ENCODE measurements at regions not wholly inside any gene's neighbourhood (a gene's known extent, or its start where the extent isn't known, plus 50 kb on each side); places are given as distances from the start of the nearest gene placed in this dataset.

DNA sequence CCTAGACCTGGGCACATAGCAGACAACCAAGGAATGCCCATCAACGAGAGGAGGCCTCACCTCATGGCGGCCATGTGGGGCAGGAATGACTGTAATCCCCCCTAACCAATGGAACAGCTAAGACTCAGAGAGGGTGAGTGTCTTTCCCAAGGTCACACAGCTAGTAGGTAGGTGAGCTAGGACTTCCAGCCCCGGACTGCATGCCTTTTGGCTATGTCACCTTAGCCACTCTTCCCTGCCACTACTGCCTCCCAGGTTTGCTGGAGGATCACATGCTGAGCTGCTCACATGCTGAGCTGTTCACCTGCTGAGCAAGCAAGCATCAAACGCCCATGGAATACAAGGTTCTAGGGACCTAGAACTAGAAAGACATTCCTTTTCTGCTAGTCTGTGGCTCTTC, 188.5 kb upstream of the PMEPA1 start:
- Histone ChIP-seq H4K20me1 (ENCODE audit: control insufficient read depth, insufficient read depth) (no peaks in the 10 kb centered on the region), H3K4me3 (no peak overlapping the region), H3K36me3 (ENCODE audit: control insufficient read depth in 2 of 2, insufficient read depth in 2 of 2, low read length in 1 of 2) (no peaks in the 10 kb centered on the region), H2AFZ (ENCODE audit: control insufficient read depth, low read depth, low read length) (no peak overlapping the region), H3K9me3 (replicated peaks; ENCODE audit: control insufficient read depth, insufficient read depth, low read length) (no peaks in the 10 kb centered on the region), H3K9ac (ENCODE audit: control insufficient read depth, insufficient read depth, low read length) (no peak overlapping the region), H3K27ac (ENCODE audit: control insufficient read depth, insufficient read depth) (no peak overlapping the region), H3K27me3 (replicated peaks in 1 of 2; ENCODE audit: control insufficient read depth in 2 of 2, insufficient read depth in 2 of 2, low read length in 1 of 2) (peaks cover 0 to 3% of the 10 kb centered on the region in 2 experiments; a peak in 2 of 4 replicates), H3K79me2 (ENCODE audit: control insufficient read depth, insufficient read depth, low read length) (no peaks in the 10 kb centered on the region), H3K4me2 (ENCODE audit: control insufficient read depth, insufficient read depth) (no peak overlapping the region), H3K4me1 (ENCODE audit: control insufficient read depth, insufficient read depth, low read length) (no peaks in the 10 kb centered on the region)
- WGBS (ENCODE audit: insufficient coverage, insufficient replicate concordance, low lambda C conversion rate, missing lambda C conversion rate), result 1% methylated on average over 4 of the region's 4 CpGs
- BruUV-seq (replicated peaks), result no TSS peak
- intact Hi-C loops (cut with micrococcal nuclease; ENCODE audit: unreplicated experiment) (no loop called here), in situ Hi-C loops (cut with MboI) (no loop called here)
- SMC1A ChIA-PET (ENCODE audit: uncharacterized antibody, unreplicated experiment), result no interaction called here
- DNase-seq (ENCODE audit: low read depth, low spot score) (no peak), ATAC-seq (no peak), FAIRE-seq (no peak)
- CTCF ChIA-PET, result interaction anchor here (0.6 kb wide), 1 partner anchor 859 kb away, joined by 3 read pairs; no protein-coding TSS in a partner anchor
- RAD21 ChIA-PET (ENCODE audit: unreplicated experiment), result interaction anchor here (0.6 kb wide), 1 partner anchor 243 kb away, joined by 5 read pairs; no protein-coding TSS in a partner anchor
- POLR2A ChIA-PET, result no interaction called here
- TF ChIP-seq, protein P1, sequence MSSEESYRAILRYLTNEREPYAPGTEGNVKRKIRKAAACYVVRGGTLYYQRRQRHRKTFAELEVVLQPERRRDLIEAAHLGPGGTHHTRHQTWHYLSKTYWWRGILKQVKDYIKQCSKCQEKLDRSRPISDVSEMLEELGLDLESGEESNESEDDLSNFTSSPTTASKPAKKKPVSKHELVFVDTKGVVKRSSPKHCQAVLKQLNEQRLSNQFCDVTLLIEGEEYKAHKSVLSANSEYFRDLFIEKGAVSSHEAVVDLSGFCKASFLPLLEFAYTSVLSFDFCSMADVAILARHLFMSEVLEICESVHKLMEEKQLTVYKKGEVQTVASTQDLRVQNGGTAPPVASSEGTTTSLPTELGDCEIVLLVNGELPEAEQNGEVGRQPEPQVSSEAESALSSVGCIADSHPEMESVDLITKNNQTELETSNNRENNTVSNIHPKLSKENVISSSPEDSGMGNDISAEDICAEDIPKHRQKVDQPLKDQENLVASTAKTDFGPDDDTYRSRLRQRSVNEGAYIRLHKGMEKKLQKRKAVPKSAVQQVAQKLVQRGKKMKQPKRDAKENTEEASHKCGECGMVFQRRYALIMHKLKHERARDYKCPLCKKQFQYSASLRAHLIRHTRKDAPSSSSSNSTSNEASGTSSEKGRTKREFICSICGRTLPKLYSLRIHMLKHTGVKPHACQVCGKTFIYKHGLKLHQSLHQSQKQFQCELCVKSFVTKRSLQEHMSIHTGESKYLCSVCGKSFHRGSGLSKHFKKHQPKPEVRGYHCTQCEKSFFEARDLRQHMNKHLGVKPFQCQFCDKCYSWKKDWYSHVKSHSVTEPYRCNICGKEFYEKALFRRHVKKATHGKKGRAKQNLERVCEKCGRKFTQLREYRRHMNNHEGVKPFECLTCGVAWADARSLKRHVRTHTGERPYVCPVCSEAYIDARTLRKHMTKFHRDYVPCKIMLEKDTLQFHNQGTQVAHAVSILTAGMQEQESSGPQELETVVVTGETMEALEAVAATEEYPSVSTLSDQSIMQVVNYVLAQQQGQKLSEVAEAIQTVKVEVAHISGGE (CRISPR knock-in tag; IDR thresholded peaks at IDR 0.05), result no peak
- TF ChIP-seq, protein P2, sequence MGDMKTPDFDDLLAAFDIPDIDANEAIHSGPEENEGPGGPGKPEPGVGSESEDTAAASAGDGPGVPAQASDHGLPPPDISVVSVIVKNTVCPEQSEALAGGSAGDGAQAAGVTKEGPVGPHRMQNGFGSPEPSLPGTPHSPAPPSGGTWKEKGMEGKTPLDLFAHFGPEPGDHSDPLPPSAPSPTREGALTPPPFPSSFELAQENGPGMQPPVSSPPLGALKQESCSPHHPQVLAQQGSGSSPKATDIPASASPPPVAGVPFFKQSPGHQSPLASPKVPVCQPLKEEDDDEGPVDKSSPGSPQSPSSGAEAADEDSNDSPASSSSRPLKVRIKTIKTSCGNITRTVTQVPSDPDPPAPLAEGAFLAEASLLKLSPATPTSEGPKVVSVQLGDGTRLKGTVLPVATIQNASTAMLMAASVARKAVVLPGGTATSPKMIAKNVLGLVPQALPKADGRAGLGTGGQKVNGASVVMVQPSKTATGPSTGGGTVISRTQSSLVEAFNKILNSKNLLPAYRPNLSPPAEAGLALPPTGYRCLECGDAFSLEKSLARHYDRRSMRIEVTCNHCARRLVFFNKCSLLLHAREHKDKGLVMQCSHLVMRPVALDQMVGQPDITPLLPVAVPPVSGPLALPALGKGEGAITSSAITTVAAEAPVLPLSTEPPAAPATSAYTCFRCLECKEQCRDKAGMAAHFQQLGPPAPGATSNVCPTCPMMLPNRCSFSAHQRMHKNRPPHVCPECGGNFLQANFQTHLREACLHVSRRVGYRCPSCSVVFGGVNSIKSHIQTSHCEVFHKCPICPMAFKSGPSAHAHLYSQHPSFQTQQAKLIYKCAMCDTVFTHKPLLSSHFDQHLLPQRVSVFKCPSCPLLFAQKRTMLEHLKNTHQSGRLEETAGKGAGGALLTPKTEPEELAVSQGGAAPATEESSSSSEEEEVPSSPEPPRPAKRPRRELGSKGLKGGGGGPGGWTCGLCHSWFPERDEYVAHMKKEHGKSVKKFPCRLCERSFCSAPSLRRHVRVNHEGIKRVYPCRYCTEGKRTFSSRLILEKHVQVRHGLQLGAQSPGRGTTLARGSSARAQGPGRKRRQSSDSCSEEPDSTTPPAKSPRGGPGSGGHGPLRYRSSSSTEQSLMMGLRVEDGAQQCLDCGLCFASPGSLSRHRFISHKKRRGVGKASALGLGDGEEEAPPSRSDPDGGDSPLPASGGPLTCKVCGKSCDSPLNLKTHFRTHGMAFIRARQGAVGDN (IDR thresholded peaks at IDR 0.05), result no peak
- no peak for TF ChIP-seq CREM (IDR thresholded peaks at IDR 0.05; ENCODE audit: low read depth)
- TF ChIP-seq, protein P3, sequence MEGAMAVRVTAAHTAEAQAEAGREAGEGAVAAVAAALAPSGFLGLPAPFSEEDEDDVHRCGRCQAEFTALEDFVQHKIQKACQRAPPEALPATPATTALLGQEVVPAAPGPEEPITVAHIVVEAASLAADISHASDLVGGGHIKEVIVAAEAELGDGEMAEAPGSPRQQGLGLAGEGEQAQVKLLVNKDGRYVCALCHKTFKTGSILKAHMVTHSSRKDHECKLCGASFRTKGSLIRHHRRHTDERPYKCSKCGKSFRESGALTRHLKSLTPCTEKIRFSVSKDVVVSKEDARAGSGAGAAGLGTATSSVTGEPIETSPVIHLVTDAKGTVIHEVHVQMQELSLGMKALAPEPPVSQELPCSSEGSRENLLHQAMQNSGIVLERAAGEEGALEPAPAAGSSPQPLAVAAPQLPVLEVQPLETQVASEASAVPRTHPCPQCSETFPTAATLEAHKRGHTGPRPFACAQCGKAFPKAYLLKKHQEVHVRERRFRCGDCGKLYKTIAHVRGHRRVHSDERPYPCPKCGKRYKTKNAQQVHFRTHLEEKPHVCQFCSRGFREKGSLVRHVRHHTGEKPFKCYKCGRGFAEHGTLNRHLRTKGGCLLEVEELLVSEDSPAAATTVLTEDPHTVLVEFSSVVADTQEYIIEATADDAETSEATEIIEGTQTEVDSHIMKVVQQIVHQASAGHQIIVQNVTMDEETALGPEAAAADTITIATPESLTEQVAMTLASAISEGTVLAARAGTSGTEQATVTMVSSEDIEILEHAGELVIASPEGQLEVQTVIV (IDR thresholded peaks at IDR 0.05; ENCODE audit: borderline replicate concordance, partially characterized antibody), result no peak
- TF ChIP-seq MXI1 (IDR thresholded peaks at IDR 0.05; ENCODE audit: low read depth, low read length), result no peak
- no peak for TF ChIP-seq RBBP5 (conservative IDR thresholded peaks at IDR 0.05)
- no peak for TF ChIP-seq SREBF1 (IDR thresholded peaks at IDR 0.05; ENCODE audit: low read length)
- no peak for TF ChIP-seq POLR2A (IDR thresholded peaks at IDR 0.05; ENCODE audit: low read depth, low read length)
- no peak for TF ChIP-seq NFYA (IDR thresholded peaks at IDR 0.05; ENCODE audit: borderline replicate concordance, low read depth, low read length)
- TF ChIP-seq, protein P4, sequence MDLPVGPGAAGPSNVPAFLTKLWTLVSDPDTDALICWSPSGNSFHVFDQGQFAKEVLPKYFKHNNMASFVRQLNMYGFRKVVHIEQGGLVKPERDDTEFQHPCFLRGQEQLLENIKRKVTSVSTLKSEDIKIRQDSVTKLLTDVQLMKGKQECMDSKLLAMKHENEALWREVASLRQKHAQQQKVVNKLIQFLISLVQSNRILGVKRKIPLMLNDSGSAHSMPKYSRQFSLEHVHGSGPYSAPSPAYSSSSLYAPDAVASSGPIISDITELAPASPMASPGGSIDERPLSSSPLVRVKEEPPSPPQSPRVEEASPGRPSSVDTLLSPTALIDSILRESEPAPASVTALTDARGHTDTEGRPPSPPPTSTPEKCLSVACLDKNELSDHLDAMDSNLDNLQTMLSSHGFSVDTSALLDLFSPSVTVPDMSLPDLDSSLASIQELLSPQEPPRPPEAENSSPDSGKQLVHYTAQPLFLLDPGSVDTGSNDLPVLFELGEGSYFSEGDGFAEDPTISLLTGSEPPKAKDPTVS (IDR thresholded peaks at IDR 0.05; ENCODE audit: low read depth, low read length), result no peak
- TF ChIP-seq, protein P5, sequence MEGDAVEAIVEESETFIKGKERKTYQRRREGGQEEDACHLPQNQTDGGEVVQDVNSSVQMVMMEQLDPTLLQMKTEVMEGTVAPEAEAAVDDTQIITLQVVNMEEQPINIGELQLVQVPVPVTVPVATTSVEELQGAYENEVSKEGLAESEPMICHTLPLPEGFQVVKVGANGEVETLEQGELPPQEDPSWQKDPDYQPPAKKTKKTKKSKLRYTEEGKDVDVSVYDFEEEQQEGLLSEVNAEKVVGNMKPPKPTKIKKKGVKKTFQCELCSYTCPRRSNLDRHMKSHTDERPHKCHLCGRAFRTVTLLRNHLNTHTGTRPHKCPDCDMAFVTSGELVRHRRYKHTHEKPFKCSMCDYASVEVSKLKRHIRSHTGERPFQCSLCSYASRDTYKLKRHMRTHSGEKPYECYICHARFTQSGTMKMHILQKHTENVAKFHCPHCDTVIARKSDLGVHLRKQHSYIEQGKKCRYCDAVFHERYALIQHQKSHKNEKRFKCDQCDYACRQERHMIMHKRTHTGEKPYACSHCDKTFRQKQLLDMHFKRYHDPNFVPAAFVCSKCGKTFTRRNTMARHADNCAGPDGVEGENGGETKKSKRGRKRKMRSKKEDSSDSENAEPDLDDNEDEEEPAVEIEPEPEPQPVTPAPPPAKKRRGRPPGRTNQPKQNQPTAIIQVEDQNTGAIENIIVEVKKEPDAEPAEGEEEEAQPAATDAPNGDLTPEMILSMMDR (IDR thresholded peaks at IDR 0.05 in 2 of 3, conservative IDR thresholded peaks at IDR 0.05 in 1 of 3; ENCODE audit: control insufficient read depth in 2 of 3, extremely low read depth in 1 of 3, insufficient read depth in 1 of 3, low read depth in 3 of 3, low read length in 3 of 3), result no peak

All from GM12878 (cell line).